HG02840 (cell line): ENCODE measurements at regions not wholly inside any gene's neighbourhood (a gene's known extent, or its start where the extent isn't known, plus 50 kb on each side); places are given as distances from the start of the nearest gene placed in this dataset.
"Not testable (repeated sequence)": the region's sequence is repeated elsewhere in the genome, so short reads cannot be mapped to it uniquely, and the experiment has no call there.

Source experiments
- ATAC-seq: cut with Tn5 transposase; IDR thresholded peaks from one replicate; pipeline ENCODE4 v1.9.1; 2021; ENCODE audit warnings: mild to moderate bottlenecking, moderate library complexity, moderate number of reproducible peaks; ENCODE audit not compliant: unreplicated experiment, low FRiP score

DNA sequence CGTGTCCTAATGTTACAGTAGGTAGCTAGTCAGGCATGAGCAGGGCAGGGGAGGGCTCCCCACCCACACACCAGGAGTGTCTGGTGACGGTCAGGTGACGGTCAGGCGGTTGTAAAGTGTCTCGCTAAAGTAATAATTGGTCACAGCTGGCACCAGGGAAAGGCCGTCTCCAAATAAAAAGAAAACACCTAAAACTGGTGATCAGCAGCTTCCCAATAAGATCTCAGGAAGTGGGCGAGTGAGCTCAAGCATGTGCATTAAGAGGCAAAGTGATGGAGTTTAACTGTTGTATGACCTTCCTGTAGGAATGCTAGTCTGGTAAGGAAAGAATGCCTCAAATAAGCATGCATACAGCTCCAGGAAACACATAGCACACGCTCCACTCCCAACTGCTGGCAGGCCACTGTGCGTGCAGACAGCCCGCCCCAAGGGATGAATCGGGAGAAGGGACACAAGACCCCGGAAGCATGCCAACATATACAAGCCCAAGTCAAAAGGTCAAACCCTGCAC, 177.1 kb downstream of the RNF144A start:
- no peak for ATAC-seq

DNA sequence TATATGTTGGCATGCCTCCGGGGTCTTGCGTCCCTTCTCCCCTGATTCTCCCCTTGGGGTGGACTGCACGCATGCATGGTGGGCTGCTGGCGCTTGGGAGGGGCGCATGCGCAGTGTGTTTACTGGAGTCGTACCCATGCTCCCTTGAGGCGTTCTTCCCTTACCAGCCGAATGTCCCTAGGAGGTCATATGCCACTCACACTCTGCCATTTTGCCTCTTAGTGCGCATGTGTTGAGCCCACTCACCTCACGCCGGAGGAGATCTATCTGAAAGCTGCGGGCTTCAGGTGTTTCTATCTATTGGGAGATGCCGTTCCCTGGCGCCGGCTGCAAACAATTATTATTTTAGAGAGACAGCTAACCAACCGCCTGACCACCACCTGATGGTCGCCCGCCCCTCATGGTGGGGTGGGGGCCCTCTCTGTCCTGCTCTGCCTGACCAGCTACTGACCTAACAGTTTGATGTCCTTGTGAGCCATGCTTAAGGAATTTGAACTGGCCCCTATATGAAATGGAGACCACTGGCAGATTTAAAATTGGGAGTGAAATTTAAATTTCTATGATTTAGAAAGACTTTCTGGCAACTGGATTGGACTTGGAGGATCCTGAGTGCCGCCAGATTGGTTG, 179.6 kb downstream of the RNF144A start:
- ATAC-seq, result peak; percentile 23

DNA sequence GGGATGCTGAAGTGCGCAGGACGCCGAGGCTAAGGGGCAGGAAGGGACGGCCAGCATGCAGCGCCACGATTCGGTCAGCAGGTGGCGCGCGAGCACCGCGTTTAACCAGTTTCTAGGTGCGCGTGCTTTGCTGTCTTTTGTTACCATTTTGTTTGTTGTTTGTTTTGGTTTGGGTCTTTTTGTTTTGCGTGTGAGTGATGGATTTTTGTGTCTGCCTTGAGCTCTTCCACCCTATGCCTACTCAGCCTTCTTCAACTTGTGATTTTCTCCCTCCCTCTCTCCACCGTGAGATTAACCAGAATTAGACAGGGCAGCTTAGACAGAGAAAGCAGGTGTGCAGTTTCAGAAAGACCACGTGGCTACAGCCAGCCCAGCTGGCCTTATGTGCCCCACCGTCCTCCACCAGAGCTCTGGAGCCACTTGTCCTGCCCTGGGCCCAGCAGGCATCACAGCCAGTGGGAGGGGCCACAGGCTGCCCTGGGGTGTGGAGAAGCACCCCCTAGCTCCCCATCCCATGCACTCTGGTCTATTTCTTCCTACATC, 180.2 kb downstream of the RNF144A start:
- peak; percentile 84 for ATAC-seq

DNA sequence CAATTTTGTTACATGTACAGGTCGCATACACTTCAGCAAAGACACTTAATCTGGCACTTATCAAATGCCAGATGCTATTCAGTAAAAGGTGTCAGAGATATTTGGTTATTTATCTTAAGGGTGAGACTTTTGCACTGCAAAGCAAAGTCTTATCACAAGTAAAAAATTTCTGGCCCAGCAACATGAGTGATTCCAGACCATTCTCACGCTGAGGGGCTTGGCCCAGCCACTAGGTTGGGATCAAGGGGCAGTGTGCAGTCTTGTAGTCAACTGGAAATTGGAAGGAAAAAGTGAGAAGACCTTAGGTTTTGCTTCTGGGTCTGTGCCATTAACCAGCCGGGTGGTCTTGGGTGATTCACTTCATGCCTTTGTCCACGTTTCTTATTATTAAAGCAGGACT, 181.6 kb downstream of the RNF144A start:
- ATAC-seq, result no peak

DNA sequence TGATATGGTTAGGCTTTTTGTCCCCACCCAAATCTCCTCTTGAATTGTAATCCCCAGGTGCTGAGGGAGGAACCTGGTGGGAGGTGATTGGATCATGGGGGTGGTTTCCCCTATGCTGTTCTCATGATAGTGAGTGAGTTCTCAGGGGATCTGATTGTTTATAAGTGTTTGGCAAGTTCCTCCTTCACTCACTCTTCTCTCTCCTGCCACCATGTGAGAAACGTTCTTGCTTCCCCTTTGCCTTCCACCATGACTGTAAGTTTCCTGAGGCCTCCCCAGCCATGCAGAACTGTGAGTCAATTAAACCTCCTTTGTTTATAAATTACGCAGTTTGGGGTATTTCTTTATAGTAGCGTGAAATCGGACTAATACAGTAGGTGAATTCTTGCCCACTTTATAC, 182.5 kb downstream of the RNF144A start:
- not testable (repeated sequence) for ATAC-seq

DNA sequence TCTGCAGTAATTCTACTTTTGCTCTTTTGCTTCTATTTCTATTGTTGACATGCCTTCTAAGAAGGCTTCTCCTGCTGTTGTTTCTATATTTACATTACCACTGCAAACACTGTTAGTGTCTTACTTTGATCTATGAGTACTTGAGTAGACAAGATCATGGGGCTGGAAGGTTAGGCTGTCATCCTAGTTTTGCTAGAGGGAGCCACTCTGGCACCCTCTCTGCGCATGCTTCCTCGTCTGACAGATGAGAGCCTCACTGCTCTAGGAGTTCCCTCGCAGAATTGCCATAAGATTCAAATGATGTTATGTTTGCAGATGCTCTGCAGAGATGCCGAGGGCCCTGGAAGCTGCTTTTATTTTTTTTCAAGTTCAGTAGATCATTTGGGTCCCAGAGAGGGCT, 185.6 kb downstream of the RNF144A start:
- ATAC-seq, result no peak

DNA sequence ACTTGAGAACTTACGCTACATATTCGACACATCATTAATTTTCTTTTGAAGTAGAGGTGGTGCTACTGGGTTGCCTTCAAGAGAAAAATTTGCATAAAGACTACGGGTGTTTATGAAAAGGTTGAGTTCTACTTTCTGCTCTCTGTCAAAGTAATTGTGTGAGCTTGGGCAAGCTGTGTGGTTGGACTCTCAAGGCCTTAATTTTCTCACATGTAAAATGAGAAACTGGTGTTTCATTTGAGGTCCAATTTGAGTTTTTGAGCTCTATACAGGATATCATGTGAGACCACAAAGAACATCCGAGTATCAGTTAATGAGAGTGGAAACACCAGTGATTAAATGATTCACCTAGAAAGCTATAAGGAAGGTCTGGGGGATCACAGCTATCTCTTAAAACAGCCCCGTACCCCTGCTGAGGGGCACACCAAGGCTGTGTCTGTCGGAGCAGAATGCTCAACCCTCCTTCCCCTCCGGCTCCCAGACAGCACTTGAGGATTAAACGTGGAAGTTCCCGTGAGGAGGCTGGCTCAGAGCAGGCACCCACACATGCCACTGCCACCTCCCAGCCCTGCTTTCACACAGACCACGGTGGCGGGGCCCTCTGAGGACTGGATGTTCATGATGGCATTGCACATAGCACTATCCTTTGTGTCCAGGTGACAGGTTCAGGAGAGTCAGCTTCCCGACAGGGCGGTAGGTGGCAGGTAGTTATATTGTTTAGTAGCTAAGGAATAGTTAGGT, 191.8 kb downstream of the RNF144A start:
- ATAC-seq, result no peak

DNA sequence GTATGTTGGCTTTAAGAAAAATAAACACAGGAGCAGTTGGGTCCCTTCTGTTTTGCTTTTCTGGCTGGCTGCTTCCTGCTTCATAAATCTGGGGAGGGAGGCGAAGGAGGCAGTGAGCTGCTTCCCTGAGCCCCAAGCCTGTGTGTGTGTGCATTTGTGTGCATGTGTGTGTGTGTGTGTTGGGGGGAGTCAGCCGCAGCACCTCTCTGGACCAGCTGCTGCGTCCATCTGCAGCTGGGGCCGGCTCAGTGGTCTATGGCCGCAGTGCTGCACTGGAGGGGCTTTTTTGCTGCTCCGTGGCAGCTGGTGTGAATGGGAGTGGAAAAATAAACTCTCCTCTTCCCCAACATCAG, 192.3 kb downstream of the RNF144A start:
- no peak for ATAC-seq

DNA sequence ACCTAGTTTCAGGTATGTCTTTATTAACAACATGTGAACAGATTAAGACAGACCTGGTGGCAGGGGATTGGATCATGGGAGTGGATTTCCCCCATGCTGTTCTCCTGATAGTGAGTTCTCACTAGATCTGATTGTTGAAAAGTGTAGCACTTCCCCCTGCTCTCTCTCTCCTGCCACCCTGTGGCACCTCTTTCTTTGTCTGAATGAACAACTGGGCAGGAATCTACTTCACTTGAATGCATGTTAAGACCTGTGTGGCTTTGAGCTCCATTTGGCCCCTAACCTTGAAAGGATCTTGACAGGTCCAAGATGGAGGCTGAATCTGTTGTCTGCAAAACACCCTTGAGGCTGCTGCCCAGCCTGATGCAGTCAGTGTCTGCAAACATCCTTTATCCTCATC, 194.4 kb downstream of the RNF144A start:
- no peak for ATAC-seq

DNA sequence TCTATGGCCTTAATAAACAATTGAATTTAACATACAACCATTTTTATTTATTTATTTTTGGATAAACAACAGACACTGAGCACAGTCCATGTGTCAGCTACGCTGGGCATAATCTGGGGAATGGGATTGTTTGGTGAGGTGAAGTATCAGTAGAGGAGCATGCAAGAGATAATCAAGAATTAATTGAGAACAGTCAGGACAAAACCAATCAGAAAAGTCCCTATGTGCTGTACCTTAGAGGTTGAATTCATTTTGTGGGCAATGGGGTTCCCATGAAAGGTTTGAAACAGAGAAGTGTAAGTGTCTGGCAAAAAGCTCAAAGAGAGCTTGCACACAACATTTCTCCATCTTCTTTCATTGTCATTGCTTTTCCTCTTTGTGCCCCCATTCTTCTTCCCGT, 198.2 kb downstream of the RNF144A start:
- no peak for ATAC-seq

DNA sequence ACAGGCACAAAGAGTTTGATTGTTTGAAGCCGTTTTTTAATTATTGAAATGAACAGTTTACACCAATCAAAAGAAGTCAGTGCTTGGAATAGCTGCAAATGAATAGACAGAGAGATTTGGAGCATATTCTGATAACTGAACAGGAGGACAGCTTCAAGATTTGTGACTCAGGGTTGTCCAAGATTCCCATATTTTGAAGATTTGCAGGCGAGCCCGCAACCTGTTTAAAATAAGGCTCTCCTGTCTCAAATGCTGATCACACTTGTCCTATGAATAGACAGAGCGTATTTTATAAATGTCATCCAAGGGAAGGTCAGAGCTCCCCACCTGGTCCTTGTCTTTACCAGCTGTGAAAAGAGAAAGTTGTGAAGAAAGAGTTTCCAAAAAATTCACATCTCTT, 198.7 kb downstream of the RNF144A start:
- ATAC-seq, result no peak

DNA sequence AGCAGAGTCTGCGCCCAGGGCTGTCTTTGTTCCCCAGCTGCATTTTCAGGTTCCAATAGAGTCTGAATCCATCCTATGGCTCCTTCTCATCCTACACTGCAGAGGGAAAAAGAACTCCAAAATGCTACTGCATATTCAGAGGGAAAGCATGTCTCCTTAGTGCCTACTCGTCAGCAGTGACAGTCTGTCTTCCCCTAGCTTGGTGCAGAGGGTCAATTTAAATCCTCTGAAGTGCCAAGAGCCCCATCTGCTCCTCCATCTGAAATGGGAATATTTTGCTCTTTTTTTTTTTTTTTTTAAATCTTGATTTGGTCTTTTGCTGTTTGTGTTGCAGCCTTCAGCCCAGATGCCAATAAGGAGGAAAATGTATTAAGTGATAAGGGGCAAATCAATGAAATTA, 199.3 kb downstream of the RNF144A start:
- no peak for ATAC-seq

DNA sequence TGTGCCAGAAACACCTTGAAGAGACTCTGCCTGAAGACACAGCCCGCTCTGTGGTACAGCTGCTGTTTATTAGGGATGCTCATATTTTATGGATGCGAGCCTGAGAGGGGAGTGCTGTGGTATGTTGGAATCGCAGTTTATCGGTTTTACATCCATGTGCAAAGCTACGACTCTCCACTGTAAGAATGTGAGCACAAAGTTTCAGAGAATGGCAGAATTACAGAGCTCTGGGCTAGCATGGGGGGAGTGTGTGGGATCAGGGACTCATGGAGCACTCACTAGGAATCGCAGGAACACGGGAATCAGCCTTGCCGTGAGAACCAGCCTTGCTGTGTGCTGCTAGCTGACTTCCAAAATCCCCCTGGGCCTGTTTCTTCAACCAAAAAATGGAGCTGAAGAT, 199.9 kb downstream of the RNF144A start:
- no peak for ATAC-seq

DNA sequence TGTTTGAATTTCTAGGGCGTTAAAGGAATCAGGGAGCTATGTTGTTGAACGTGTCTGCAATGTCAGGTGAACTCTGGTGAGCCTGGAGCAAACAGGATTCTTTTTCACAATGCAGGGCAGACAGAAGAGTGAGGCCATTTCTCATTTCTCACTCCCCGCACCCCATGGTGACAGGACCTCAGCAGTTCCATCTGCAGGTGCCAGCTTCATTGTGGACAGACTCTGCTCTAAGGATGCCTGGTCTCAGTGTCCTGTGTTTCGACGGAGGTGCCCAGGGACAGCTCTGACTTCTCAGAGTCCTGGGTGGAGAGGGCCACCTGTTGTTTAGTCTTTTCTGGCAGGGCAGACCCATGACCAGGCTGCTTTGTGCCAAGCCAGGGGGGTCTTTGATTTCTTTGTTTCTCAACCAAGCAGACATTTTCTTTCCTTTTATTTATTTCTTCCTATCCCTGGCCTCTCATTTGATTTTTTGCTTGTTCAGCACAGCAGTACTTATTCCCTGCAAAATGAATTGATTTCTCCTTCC, 201.5 kb downstream of the RNF144A start:
- ATAC-seq, result no peak

DNA sequence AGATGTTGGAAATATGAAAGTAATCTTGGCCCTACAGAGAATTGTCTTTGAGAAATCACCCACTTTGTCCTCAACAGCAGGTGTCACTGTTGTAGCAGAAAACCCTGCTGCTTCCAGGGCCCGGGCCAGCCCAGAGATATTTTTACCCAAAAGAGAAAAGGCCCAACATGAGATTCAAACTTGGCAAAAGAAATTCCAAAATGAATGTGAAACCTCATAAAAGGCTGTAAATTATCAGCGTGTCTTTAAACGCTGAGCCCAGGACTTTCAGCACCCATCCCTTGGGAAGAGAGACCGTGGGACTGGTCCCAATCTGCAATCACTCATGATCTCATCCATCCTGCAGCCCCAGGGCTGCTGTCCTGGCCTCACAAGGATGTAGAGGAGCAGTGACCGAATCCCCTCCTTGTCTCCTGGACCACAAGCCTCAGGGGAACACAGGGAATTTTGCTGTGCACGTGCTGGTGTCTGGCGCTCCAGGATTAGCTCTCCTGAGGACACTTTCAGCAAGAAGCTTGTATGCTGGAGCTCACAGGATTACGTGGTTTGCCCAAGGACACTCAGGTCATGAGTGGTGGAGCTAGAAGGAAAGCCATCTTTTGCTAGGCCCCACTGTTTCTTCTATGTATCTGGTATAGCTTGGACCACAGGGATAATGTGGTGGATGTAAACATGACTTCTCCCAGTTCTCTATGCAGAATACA, 202.1 kb downstream of the RNF144A start:
- no peak for ATAC-seq

DNA sequence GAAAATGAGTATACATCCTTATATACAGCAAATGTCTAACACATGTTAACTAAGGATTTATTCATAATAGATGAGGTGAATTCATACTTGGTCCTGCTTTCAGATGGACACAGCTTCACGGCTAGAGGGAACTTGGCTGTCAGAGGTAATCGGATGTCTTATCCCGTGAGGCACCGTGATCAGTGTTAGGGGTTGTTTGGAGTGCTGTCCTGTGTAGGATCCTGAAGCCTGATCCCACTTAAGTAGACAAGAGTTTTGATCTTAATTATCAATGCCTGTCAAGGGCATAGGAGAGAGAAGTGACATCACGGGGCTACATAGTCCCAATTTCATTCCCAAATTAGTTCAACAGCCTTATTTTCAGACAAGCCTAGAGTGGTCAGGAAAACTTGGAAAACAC, 204.6 kb downstream of the RNF144A start:
- no peak for ATAC-seq

DNA sequence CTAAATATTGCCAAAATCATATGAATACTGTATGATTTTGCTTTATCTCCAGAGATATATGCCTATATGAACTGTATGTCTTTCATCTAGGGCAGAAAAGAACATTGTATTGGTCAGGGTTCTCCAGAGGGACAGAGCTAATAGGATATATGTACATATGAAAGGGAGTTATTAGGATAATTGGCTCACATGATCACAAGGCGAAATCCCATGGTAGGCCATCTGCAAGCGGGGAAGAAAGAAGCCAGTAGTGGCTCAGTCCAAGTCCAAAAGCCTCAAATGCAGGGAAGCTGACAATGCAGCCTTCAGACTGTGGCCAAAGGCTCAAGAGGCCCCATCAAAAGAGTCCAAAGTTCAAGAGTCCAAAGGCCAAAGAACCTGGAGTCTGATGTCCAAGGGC, 209.9 kb downstream of the RNF144A start:
- no peak for ATAC-seq

DNA sequence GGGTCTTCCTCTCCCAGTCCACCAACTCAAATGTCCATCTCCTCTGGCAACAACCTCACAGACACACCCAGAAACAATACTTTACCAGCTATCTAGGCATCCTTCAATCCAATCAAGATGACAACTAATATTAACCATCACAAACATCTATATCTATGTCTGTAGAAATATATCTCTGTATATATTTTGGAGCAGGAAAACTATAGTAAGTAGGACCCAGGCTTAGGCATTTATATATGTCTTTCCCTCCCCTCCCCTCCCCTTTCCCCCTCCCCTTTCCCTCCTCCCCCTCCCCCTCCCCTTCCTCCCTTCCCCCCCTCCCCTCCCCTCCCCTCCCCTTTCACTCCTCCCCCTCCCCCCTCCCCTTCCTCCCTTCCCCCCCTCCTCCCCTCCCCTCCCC, 210.5 kb downstream of the RNF144A start:
- no peak for ATAC-seq

DNA sequence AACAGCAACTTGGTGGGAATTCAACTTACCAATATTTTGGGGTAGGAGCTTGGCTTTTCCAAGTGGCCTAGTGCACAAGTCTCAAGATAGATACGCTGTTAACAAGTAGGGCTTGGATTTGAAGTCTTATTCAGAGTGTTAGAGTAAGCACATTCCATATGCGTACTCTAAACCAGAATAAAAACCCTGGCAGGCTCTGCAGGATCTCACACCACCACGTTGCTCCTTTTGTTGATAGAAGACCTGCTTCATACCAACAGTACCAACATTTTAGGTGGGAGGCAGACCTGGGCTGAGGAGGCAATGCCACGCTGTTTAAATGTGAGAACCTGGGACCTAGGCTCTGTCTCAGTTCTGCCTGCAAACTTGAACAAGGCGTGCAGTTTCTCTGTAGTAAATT, 214.0 kb downstream of the RNF144A start:
- no peak for ATAC-seq

DNA sequence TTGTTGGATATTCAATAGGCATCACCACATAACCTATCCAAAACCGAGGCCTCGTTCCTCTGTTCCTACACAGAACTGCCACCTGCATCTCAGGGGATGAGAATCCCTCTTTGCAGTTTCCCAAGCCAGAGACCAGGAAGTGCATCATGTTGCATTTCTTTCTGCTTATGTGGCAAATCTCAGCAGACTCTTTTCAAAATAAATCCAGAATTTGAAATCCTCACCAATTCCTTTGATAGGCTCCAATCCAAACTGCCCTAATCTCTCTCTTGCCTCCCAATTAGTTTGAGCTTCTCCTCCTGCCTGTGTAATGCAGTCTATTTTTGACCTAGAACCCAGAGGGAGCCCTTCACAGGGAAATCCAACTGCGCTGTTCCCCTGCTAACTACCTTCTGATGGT, 215.5 kb downstream of the RNF144A start:
- no peak for ATAC-seq

DNA sequence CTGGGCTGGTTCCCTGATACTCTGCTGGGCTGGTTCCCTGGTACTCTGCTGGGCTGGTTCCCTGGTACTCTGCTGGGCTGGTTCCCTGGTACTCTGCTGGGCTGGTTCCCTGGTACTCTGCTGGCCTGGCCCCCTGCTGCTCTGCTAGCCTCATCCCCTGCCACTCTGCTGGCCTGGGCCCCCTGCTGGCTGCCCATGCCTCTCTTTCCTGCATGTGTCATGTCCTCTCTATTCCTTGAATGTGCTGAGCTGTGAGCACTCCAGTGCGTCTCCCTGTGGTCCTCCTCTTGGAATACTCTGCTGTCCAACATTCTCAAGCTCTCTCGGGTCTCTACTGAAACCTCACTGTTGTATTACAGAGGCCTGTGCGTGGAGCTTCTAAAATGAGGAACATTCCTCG, 216.3 kb downstream of the RNF144A start:
- ATAC-seq, result no peak
